ENCODE measurements at regions not wholly inside any gene's neighbourhood (a gene's known extent, or its start where the extent isn't known, plus 50 kb on each side); places are given as distances from the start of the nearest gene placed in this dataset.
"Not testable (repeated sequence)": the region's sequence is repeated elsewhere in the genome, so short reads cannot be mapped to it uniquely, and the experiment has no call there.

DNA sequence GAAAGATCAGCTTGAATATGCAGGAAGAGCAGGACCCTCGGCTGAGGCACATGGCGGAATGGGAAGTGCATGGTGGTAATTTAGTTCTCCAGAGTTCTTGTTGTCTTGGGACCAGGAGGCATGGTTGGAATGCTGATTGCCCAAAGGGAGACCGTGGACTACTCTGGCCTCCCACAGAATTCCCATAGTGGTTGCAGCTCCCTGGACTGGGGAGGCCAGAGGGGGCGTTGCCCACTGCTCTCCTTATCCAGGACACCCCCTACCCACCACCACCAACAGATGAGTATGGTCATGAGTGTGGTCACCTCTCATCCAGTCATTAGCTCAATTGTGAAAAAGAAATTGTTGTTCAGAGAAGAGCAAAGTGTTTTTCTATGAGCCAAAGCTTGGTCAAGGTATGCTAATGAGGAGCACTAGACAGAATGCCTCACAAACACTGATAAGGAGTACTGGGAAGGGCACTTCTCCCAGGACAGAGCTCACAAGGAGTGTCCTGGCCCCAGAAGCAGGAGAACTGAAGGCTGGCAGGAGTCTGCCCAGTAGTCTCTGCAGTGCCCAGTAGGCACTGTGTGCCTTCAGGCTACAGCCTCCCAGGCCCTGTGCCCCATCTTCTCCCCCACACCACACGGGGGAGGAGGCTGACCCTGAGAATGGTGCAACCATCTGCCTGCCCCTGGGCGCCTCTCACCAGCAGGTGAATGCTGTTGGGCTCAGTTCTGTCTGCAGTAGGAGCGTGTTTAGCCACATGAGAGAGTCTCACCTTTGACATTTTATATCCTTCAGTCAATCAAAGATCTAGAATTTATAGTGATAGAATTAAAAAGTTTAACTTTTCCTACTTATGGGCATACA, 51.4 kb upstream of the NEK3 start:
- H3K36me3 Mint-ChIP-seq (ENCODE audit: low read depth); H3K4me3 ChIP-seq (ENCODE audit: low read length); H3K27me3 ChIP-seq (ENCODE audit: control insufficient read depth, insufficient read depth, low read length, poor library complexity, severe bottlenecking); H3K36me3 ChIP-seq (ENCODE audit: control insufficient read depth, insufficient read depth, low read length); H3K9ac ChIP-seq (ENCODE audit: extremely low read depth, low read length, poor library complexity, severe bottlenecking); H3K9me3 ChIP-seq (ENCODE audit: control insufficient read depth, low read length); H3K9me3 Mint-ChIP-seq; H3K27ac ChIP-seq (ENCODE audit: low read depth, low read length); H3K27ac Mint-ChIP-seq; H3K4me3 Mint-ChIP-seq; H3K4me1 ChIP-seq (ENCODE audit: control insufficient read depth, insufficient read depth, low read length); H3K4me1 Mint-ChIP-seq; DNase-seq; H3K27me3 Mint-ChIP-seq (ENCODE audit: insufficient read depth): not testable (repeated sequence)
- WGBS, 2 experiments (ENCODE audit: insufficient coverage in 1 of 2, insufficient read length in 1 of 2) = 83 to 89% methylated on average over 1 to 4 of the region's 7 CpGs
